ENCODE measurements at regions not wholly inside any gene's neighbourhood (a gene's known extent, or its start where the extent isn't known, plus 50 kb on each side); places are given as distances from the start of the nearest gene placed in this dataset.

DNA sequence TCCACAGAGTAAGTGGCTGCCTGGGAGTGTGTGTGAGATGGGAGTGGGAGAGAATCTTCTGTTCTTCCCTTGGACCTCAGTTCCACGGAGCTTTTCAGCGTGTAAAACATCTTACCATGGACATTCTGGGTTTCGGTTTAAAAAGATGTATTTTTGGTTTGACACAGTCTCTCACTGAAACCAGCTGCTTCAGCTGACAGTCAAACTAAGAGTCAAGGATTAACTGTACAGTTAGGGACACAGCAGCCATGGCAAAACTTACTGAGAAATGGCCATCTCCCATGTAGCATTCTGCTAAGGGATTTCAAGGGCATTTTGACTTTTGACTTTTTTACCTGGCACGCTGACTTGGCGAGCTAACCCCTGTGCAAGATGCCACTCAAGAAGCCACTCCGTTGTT, 93.8 kb upstream of the IL12B start:
- DNase-seq: no peak

DNA sequence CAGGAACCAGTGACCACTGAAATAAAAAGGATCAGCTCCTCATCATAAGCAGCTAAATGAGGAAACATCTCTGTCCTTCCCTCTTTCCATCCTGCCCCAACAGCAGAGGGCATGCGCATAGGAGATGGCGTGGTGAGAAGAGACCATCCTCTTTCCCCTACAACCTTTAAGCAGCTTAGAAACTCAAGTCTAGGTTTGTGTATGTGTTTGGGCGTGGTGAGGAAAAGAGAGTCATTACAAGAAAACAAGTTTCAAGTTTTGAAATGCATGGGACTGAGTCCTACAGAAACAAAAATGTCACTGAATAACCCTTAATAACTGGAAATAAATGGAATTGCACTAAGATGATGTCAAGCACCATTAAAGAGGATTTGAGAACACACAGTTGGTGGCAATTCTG, 96.4 kb upstream of the IL12B start:
- DNase-seq: no peak

DNA sequence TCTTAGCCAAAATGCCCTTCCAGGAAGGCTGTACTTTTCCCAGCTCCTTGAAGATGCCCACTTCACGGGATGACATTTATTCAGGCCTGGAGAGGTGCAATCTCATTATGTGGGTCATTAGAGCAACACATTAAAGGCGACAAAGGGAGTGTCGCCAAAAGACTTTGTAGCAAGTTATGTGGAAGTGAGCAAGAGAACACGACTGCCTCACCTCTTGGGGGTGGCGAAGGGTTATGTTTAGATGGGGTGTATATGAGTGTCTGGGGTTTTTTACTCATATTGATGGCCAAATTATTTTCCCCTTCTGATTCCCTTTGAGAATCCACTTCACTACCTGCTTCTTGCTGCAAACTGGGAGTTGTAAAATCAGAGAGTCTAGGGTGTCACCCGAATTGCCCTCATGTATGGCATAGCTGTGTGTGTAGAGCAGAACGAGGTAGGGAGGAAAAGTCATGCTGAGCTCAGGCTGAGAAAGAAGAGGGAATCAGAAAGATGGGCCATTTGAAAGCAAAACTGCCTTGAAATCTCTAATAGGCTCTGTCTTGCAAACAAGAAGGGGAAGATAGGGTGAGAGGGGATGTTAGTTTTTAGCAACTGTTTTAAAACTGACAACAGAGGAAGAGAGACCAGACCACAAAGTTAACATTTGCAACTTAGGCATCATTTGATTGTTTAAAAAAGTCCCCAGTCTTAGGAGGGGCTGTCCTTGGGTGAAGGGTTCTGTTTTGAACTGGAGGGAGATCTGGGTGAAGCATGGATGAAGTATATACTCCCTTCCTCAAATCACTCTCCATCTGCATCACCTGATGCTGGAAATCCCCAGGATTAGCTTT, 97.1 kb upstream of the IL12B start:
- no peak for DNase-seq

DNA sequence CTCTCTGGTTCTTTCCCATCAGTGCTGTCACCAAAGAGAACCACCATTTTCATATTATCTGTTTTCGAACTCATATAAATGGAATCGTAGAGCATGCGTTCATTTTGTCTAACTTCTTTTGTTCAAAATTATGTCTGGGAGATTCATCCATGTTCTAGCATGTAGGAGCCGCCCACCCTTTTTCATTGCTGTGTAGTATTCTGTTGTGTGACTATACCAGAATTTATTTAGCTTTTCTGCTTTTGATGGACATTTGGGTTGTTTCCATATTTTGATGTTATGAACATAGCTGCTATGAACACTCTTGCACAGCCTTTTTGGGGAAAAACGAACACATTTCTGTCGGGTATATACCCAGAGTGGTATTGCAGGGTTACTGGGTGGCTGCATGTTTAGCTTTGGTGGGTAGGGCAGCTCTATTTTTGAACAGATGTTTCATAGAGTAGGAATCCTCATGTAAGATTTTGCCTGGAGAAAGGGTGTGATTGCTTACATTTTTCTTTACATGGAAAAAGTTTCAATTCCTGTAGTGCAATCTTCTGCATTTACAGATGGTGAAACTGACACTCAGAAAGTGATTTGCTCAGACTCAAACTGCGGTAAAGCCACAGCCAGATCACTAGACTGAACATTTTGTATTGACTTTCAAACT, 100.2 kb upstream of the IL12B start:
- DNase-seq: no peak

DNA sequence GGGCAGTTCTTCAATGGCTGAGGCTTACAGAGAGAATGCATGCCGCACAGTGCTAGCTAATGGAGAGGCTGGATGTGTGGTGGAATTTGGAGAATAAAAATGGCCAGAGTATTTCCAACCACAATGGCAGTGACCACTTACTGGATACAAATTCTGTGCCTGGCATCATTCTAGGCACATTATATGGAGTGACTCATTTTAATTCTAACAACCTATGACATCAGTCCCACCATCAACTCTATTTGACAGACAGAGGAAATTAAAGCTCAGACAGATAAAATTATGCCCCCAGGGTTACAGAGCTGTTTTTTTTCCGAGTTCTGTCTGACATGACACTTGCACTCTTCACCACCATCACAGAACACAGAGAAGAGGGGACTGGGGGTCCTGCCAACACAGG, 105.6 kb upstream of the IL12B start:
- no peak for DNase-seq

DNA sequence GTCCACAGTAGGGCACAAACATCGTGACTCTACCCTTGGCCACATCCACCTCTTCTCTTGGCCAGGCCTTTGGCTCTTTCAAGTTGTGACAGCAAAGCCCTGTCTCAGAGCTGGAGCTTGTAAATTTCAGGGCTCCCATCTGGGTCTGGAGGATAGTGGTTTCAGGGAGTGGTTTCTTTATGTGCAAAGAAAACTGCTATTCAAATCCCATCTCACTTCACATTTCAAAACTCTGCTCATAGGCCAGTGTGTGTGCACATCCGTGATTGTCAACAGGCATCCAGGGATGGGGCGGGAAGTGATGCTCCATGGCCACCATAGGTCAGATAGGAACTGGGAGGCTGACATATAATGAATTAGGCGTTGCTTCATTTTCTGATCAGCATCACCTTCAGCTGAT, 107.8 kb upstream of the IL12B start:
- no peak for DNase-seq

DNA sequence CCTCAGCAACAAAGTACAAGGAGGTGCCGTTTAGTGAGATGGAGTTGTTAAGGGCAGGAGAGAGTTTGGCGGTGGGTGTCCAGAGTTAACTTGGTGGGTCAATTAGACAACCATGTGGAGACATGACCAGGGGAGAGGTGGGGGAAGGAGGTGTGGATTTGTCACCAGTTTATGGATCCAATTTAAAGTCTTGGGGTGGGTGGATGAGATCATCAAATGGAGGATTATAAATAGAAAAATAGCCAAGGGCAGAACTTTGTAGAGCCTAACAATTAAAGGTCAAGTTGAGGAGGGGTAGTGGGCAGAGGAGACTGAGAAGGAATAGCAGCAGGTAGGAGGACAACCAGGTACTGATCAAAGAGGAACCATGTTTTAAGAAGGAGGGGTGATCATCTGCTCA, 108.7 kb upstream of the IL12B start:
- DNase-seq: no peak

DNA sequence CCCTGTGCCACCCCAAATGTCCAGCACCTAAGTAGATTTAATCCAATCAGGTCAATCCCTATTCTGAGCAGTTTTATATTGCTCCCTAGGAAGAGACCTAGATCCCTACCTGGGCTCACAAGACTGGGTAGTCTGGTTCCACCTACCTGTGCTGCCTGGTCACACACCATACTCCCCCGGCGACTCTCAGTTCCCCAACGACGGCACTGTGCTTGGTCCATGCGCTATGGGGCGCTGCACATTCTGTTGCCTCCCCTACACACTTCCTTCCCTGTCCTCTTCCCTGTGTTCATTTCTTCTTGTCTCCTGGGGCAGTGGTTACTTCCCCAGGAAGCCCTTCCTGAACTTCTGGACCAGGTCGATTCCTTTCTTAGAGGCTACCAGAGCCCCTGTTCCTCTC, 109.9 kb upstream of the IL12B start:
- no peak for DNase-seq

DNA sequence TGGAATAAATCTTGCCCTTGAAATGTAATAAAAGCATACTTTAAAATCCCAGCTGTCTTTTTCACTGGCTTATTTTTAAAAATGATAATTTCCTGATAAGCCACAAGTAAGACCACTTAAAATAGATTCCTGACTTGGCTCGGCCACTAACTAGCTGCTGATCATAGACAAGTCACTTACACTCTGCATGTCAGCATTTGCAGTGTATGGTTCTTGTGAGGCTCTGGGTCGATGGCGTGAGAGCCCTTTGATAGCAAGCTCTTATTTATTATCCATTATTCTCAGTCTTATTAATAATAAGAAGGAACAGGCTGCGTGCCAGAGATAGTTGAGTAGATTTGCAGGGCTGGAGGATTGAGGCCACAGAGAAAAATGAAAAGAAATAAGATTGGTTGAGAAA, 110.7 kb upstream of the IL12B start:
- no peak for DNase-seq

DNA sequence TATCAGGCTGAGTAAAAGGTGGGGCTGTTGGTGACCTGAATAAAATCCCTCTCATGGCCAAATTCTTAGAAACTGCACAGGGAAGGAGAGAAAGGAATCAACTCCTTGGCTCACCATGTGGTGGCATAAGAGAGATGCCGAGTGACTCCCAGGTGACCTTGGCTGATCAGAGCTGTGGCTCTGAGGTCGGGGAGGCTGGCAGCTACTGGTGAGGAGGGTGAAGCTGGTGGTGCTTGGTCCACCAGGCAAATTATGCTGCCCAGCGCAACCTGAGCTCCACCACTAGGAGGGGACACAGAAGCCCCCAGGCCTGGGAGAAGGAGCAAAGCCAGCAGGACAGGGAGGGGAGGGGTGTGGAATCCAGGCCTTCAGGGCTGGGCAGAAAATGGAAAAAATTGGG, 111.2 kb upstream of the IL12B start:
- no peak for DNase-seq

DNA sequence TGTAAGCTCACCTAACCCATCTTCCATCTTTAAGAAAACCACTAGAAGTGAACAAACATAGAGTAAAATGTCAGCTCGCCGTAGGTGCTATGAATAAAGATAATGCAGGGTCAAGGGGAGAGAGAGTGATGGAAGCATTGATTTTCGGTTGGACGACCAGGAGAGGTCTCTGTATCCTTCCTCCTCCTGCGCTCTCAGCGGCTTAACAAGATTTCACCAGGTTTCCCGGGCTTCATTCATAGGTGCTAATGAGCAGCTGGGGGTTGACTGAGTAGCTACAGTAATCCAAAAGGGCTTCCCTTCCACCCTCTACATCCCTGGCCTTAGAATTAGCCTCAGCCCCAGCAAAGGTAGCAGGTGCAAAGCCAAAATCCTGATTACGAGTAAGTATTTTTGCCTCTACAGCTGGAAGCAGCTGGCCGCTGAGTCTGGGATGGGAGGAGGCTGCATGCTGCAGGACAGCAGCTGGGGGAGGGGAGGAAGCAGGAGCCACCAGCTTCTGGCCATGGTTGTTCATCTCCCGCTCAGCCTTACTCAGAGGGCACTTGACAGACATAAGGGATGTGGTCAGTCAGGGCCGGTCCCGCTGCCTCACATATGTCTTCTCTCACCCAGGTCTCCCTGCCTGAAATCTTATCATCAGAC, 112.0 kb upstream of the IL12B start:
- DNase-seq: no peak

DNA sequence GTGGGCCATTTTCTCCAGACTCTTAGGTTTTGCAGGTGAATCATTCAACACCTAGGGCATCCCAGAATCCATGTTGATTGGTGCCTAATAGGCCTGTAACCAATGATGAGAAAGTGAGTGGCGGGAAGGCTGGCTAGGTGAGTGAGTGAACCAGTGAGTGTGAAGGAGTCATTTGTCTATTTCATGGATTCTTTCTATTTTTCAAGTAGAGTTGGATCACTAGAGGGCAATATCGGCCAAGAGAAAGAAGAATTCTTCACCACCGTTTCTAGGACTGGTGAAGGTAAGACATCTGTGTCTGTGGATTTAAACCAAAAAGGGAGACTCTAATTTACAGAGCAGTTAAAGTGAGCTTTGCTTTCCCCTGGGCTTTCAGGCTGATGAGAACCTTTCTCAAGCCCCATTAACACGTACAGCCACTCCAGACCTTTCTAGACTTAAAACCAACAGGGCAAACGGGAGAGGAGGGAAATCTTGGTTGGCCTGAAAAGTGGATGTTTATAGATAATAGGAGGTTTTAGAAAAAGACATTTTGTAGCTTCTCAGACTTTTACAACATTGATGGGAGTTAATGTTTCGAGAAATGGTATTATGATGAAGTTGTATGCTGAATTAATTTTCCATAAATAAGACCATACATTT, 114.3 kb upstream of the IL12B start:
- no peak for DNase-seq

DNA sequence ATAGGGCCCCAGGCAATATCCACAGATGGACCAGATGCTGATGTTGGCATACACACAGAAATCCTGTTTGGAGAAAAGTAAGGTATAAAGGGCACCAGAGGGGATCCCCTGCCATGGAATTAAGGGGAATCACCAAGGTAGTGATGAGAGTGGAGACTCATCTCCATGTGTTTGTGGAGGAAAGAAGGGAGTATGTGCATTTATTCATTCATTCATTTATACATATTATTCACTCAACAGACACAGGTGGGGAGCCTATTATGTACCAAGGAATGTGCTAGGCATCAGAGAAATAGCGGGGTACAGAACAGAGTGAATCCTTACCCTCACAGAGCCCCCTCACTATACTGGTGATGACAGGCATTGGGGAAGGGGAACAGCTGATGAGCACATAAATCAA, 116.8 kb upstream of the IL12B start:
- DNase-seq: no peak

DNA sequence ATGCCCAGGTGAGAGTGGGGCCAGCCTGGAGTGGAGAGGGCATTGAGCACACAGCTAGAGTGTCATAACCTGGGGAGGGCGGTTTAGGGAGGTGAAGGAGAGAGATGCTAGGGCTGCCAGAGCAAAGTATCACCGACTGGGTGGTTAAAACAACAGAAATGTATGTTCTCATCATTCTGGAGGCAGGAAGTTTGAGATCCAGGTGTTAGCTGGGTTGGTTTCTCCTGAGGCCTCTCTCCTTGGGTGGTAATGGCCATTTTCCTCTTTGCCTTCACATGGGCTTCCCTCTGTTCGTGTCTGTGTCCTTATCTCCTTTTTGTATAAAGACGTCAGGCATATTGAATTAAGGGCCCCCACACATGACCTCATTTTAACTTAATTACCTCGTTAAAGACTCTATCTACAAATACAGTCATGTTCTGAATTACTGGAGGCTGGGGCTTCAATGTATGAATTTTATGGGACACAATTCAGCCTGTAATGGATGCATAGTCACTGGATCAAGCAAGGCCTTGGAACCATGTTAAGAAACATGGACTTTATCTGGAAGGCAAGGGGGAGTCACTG, 118.6 kb upstream of the IL12B start:
- no peak for DNase-seq

DNA sequence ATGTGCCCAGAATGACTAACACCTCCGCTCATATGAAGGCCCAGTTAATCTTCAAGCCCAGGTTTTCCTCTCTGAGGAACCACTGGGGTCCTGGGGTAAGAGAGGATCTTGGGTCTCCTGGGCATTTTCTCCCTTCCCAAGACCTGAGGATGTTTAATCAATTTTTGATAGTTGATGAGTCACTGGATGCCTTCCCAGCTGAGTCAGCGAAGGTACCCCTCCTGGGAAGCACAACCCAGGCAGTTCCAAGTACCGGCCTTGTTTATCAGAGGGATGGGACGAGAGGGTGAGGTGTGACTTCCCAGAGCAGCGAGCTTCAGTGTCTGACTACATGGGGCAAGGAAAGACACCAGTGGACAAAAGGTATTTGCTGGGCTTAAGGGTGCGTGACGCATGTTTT, 119.6 kb upstream of the IL12B start:
- no peak for DNase-seq

DNA sequence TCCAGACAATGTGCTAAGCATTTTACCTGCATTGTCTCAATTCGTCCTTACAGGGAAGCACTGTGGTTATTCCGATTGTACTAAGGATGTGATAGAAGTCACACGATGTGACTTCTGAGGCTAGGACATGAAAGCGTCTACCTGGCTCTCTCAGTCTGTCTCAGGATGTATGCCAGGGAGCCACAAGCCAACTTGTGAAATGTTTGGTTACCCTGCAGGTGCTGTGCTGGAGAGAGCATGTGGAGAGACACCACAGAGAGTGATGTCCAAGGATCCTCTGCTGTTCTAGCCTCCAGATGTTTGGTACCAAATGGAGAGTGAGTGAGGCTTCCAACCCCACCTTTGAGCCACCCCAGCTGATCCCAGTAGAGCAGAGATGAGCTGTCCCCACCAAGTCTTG, 120.1 kb upstream of the IL12B start:
- no peak for DNase-seq

DNA sequence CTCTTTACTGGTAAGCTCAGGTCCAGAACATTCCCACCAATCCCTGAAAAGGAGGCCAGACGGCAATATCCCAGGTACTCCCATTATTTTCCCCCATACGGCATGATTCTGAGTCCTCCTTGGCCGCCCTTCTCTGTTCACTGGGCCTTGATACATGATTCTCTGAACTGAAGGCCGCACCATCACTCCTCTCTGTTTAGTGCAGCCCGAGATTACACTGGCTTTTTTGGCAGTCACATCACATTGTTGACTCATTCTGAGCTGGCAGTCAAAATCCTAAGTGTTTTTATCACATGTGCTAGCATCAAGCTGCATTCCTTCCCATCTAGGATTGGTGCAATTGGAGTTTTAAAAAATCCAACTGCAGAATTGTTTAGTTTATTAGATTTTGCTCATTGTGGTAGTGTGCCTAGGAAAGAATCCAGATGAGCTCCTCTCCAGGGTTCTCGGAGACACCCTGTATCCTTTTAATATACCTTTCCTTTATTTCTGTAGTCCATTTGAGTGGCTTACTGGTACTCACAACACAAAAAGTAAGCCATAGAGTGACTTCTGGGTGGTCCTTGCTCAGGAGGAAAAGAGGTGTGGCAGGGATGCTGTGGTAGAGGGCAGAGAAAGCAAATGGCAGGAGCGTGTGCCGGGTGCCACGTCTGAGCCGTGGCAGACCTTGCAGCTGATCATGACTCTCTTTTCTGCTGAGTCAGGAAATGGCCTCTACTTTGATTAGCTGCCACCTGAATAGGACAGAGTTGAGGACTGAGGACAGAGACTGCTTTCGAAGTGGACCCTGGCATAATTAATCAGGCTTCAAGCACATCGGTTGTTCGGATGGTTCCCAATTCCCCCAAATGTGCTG, 121.1 kb upstream of the IL12B start:
- no peak for DNase-seq

DNA sequence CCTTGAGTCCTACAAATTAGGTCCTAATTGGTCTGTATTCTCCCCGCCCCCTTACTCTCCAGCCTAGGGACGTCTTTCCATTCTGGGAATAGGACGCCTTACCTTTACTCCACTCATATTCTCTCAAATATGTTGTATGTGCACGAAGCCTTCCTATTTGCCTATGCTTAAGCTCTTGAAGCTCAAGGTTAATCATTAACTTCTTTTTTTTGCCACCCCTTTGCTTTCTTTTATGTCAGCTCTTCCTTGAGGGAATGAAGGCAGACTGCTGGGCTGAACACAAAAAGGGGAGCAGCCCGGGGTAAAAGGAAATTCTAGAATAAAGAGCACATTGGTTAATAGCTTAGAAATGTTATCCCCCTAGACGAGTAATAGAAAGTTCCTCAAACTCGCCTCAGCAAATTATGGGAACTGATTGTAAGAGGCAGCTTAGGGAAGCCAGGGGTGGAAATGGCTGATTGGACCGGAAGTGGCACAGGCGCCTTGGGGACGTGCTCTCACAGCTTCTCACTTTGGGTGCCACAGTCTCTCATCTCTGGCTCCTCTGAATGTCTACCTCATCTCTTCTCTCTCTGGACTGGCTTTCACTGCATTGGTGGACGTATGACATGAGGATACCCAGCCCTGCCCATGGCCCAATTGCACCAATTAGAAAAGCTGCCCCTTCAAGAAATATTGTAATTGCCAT, 122.3 kb upstream of the IL12B start:
- no peak for DNase-seq

DNA sequence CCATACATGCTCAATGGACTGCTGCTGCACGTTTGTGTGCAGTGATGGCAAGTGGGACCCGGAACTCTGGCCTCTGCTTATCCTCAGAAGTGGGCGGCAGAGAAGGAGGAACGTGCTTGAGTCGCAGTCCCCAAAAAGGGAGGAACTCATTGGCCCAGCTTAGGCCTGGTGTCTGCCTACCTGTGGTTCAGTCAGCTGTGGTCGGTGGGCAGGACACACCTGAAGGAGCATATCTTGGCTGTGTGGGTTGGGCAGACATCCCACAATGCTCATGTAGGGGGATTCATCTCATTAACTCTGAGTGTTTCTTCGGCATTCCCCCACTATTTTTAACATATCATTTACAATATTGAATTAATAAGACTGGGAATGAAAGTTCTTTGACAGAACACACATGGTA, 122.9 kb upstream of the IL12B start:
- no peak for DNase-seq

DNA sequence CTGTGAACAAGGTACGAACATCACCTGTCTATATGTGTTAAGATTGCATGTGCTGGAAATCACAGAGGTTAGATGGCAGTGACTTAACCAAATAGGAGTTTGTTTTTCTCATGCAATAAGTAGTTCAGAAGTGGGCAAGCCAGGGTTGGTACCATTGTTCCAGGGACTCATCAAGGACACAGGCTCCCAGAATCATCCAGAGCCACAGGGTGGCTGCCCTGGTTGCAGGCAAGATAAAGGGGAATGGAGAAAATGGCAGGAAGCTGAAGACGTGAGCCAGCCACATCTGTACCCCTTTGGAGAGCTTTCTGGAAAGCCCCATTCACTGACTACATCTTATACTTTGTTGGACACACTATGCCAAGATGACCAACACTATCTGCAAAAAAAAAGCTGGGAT, 126.0 kb upstream of the IL12B start:
- DNase-seq: no peak

DNA sequence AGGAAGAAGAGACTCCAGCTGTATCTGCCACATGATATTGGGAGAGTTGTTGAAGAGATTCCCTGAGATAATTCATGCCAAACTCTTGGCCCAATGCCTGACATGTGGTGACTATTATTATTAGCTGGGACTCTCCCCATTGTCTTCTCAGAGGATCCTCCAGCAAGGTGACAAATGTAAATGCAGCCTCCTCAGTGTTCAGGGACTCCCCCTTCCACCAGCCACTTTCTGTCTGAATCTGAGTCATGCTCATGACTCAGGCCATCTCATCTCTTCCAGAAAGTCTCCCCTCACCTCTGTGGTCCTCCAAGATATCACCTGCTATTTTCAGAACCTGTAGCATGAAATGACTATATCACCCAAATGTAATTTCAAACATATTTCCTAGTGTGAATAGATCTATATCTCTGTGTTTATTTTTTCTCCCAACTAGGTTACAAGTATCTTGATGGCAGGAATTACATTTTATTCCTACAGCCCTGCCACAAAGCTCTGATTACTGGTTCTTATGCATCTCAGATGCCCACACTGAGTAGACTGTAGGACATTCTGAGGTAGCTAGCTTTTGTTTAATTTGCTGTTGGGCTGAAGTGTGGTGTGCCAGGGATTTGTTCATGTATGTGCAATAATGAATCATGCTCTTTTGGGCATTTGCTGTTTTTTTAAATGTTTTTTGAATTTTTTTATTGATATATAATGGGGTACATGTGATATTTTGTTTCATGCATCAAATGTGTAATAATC, 126.6 kb upstream of the IL12B start:
- no peak for DNase-seq
